CD8-positive, alpha-beta memory T cell (primary cell): ENCODE measurements at regions not wholly inside any gene's neighbourhood (a gene's known extent, or its start where the extent isn't known, plus 50 kb on each side); places are given as distances from the start of the nearest gene placed in this dataset.

Source experiments
- CTCF ChIA-PET: fragments of 350-600 bp; sonication (Branson Sonifier 250); formaldehyde crosslinking; loops from one replicate; lab custom pipeline; 2021; ENCODE audit warnings: antibody characterized with exemption; lab: Charles Lee
- POLR2A ChIA-PET: fragments of 350-600 bp; sonication (Branson Sonifier 250); formaldehyde crosslinking; loops from one replicate; lab custom pipeline; 2021; ENCODE audit warnings: antibody characterized with exemption; lab: Charles Lee
- DNase-seq, 5 donors: peaks; one replicate each; pipeline versions ENCODE4 v3.0.0 to v3.0.0-alpha.2; 2020 to 2022; ENCODE audit warnings: mixed read lengths in 1 of 5
- H3K27ac ChIP-seq: one replicate; pipeline ENCODE4 v1.7.0; 2013; ENCODE audit warnings: low read depth, mild to moderate bottlenecking, low read length, moderate library complexity
- H3K27me3 ChIP-seq: 2 replicates; pipeline ENCODE4 v1.7.0; 2013; ENCODE audit warnings: low read length, mild to moderate bottlenecking; ENCODE audit not compliant: insufficient read depth, poor library complexity, severe bottlenecking
- H3K36me3 ChIP-seq: 2 replicates; pipeline ENCODE4 v1.7.0; 2013; ENCODE audit warnings: mild to moderate bottlenecking, low read length, moderate library complexity; ENCODE audit not compliant: insufficient read depth
- H3K4me1 ChIP-seq: 2 replicates; pipeline ENCODE4 v1.7.0; 2013; ENCODE audit warnings: mild to moderate bottlenecking, low read length, moderate library complexity; ENCODE audit not compliant: insufficient read depth
- H3K4me3 ChIP-seq: 2 replicates; pipeline ENCODE4 v1.7.0; 2013; ENCODE audit warnings: mild to moderate bottlenecking, low read length
- H3K9me3 ChIP-seq: 2 replicates; pipeline ENCODE4 v1.7.0; 2013; ENCODE audit warnings: mild to moderate bottlenecking, low read length
- H3K27ac Mint-ChIP-seq, 8 donors: one replicate each; pipeline ENCODE4 v1.8.0; 2020 to 2021; ENCODE audit warnings: mixed read lengths in 8 of 8, mild to moderate bottlenecking in 6 of 8, inconsistent platforms in 3 of 8, moderate library complexity in 3 of 8
- H3K27me3 Mint-ChIP-seq, 2 donors: one replicate each; pipeline ENCODE4 v1.8.0; 2020 to 2021; ENCODE audit warnings: mixed read lengths in 2 of 2, mild to moderate bottlenecking in 1 of 2, moderate library complexity in 1 of 2
- H3K36me3 Mint-ChIP-seq, 3 donors: one replicate each; pipeline ENCODE4 v1.8.0; 2020 to 2021; ENCODE audit warnings: mixed read lengths in 3 of 3, inconsistent platforms in 1 of 3, mild to moderate bottlenecking in 1 of 3
- H3K4me1 Mint-ChIP-seq, 3 donors: one replicate each; pipeline ENCODE4 v1.8.0; 2020 to 2021; ENCODE audit warnings: mixed read lengths in 3 of 3, inconsistent platforms in 1 of 3, mild to moderate bottlenecking in 1 of 3
- H3K4me3 Mint-ChIP-seq, 7 donors: one replicate each; pipeline ENCODE4 v1.8.0; 2020 to 2021; ENCODE audit warnings: mixed read lengths in 7 of 7, mild to moderate bottlenecking in 6 of 7, moderate library complexity in 4 of 7, inconsistent platforms in 2 of 7
- H3K9me3 Mint-ChIP-seq, 5 donors: one replicate each; pipeline ENCODE4 v1.8.0; 2020 to 2022; ENCODE audit warnings: mixed read lengths in 5 of 5, mild to moderate bottlenecking in 3 of 5, moderate library complexity in 2 of 5, inconsistent platforms in 1 of 5

DNA sequence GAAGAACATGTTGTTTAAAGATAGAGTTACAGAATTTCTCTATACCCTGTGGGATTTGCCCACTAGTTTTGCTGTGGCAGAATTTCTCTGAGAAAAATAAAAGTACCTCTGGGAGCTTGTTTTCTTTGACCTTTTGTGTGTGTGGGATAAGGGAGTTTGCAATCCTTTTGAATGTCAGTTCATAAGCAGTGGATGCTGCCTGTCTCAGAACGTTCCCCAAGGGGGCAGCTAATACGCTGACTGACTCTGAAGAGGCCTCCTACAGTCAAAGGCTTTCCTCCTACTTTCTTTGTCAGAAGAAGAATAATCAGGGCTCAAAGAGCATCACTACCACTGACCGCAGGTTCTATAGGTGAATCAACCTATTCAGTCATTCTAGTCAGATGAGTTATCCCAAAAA lies 140.6 kb downstream of the AASDHPPT start:
- Mint-ChIP-seq H3K9me3 (peaks cover 3 to 15% (median 8%) of the 10 kb centered on the region in 5 donors), H3K27me3 (peaks cover 0 to 6% of the 10 kb centered on the region in 2 donors), H3K27ac (no peak overlapping the region), H3K36me3 (peaks cover 0 to 4% (median 0%) of the 10 kb centered on the region in 3 donors), H3K4me1 (no peaks in the 10 kb centered on the region), H3K4me3 (no peak overlapping the region)
- Histone ChIP-seq H3K9me3 (no peaks in the 10 kb centered on the region), H3K27me3 (no peaks in the 10 kb centered on the region), H3K36me3 (no peaks in the 10 kb centered on the region), H3K4me1 (no peaks in the 10 kb centered on the region), H3K4me3 (no peak overlapping the region), H3K27ac (no peak overlapping the region)
- CTCF ChIA-PET, result no interaction called here
- POLR2A ChIA-PET, result no interaction called here
- no peak for DNase-seq

DNA sequence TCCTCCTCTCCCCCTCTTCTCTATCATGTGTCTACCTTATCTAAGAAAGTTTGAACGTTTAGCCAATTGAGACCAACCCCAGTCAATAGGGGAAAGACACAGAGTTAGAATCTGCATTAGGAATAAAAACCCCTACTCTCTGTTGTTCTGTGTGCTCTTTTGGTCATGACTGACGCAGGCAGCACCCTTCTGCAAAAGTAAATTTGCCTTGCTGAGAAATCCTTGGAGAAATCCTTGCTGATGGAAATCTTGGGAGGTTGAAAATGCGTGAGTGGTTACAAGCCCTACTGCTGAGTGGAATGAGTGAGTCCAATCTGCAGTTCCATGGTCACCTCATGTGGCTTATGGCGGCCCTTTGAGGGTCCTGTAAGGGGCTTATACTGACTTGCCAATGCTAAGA lies 145.2 kb downstream of the AASDHPPT start:
- CTCF ChIA-PET, result no interaction called here
- POLR2A ChIA-PET, result no interaction called here
- Histone ChIP-seq H3K36me3 (no peaks in the 10 kb centered on the region), H3K9me3 (no peaks in the 10 kb centered on the region), H3K27ac (no peak overlapping the region), H3K4me3 (no peak overlapping the region), H3K27me3 (no peaks in the 10 kb centered on the region), H3K4me1 (no peaks in the 10 kb centered on the region)
- DNase-seq, result no peak
- Mint-ChIP-seq H3K4me3 (no peak overlapping the region), H3K27me3 (peaks cover 0 to 1% of the 10 kb centered on the region in 2 donors), H3K36me3 (peaks cover 0 to 3% (median 3%) of the 10 kb centered on the region in 3 donors), H3K9me3 (peaks cover 3 to 26% (median 20%) of the 10 kb centered on the region in 5 donors), H3K4me1 (no peaks in the 10 kb centered on the region), H3K27ac (no peak overlapping the region)

DNA sequence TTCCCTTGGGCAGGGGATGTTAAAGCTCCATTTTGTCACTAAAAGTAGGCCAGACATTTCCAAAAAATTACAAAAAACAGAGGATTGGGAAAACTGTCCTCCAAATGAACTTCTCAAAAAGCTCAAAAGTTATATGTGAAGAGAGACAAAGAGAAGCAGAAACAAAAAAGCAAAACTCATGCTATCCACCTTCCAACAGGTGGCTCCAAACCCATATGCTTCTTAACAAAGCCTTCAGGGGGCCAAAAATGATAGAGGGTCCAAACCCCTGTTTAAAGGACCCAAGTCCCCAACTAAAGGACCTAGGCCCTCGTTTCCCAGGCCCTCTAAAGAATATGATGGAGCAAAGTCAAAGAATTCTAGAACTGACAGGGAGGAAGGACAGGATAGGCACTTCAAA lies 146.7 kb downstream of the AASDHPPT start:
- H3K27me3 Mint-ChIP-seq, result peaks cover 0 to 1% of the 10 kb centered on the region in 2 donors
- POLR2A ChIA-PET, result no interaction called here

DNA sequence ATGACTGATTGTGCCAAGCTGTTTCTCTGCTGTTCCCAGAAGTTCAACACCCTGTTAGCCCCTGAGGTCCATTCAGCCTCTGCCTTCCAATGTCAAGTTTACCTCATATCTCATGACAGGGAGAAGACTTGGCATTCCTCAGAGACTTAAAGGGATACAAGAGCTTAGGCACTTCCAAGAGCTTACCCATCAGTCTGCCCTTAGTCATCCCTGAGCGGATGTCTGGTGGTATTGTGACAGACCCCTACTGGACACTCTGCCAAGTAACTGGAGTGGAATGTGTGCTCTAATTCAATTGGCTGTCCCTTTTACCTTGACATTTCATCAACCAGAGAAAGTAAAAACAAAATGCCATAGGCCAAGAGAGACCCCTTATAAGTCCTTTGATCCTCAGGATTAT lies 151.5 kb downstream of the AASDHPPT start:
- Histone ChIP-seq H3K4me1 (no peaks in the 10 kb centered on the region), H3K27ac (no peak overlapping the region), H3K27me3 (no peaks in the 10 kb centered on the region), H3K36me3 (no peaks in the 10 kb centered on the region), H3K9me3 (no peaks in the 10 kb centered on the region), H3K4me3 (no peak overlapping the region)
- DNase-seq, result no peak
- Mint-ChIP-seq H3K4me1 (no peaks in the 10 kb centered on the region), H3K9me3 (peaks cover 6 to 23% (median 8%) of the 10 kb centered on the region in 5 donors), H3K36me3 (no peaks in the 10 kb centered on the region), H3K4me3 (no peak overlapping the region), H3K27me3 (no peaks in the 10 kb centered on the region), H3K27ac (no peak overlapping the region)
- ChIA-PET CTCF (no interaction called here), POLR2A (no interaction called here)

More for the DNA sequence above, 146.7 kb downstream of the AASDHPPT start:
- DNase-seq, result no peak
- Mint-ChIP-seq H3K9me3 (peaks cover 3 to 26% (median 25%) of the 10 kb centered on the region in 5 donors), H3K4me1 (no peaks in the 10 kb centered on the region), H3K27ac (peak overlapping the region in 1 of 8 donors; percentile 26), H3K36me3 (peaks cover 0 to 3% (median 3%) of the 10 kb centered on the region in 3 donors), H3K4me3 (no peak overlapping the region)
- no peaks in the 10 kb centered on the region for H3K9me3 ChIP-seq
- no peak overlapping the region for H3K27ac ChIP-seq
- no peak overlapping the region for H3K4me3 ChIP-seq
- CTCF ChIA-PET, result no interaction called here
- no peaks in the 10 kb centered on the region for H3K4me1 ChIP-seq
- H3K36me3 ChIP-seq, result no peaks in the 10 kb centered on the region
- H3K27me3 ChIP-seq, result no peaks in the 10 kb centered on the region

GRCh38 chr11:106231591-106231990 lies 154.1 kb downstream of the AASDHPPT start:
- H3K9me3 Mint-ChIP-seq, result peaks cover 4 to 18% (median 6%) of the 10 kb centered on the region in 5 donors

DNA sequence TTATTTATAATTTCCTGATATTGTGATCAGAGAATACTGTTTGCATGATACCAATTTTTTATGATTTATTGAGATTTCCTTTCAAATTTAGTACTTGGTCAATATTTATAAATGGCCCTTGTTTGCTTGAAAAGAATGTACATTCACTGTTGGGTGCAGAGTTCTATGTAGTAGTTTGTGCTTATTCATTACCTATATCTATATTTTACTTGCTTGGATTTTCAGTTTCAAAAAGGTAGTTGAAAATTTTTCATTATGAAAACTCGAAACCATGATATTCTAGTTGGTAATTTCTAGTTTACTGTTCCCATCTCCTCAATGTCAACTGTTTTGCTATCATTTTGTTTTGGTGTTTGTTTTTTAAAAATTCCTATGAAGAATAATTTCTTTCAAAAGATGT lies 155.7 kb downstream of the AASDHPPT start:
- Histone ChIP-seq H3K9me3 (no peaks in the 10 kb centered on the region), H3K27ac (no peak overlapping the region), H3K36me3 (no peaks in the 10 kb centered on the region), H3K4me3 (no peak overlapping the region), H3K27me3 (no peaks in the 10 kb centered on the region), H3K4me1 (no peaks in the 10 kb centered on the region)
- Mint-ChIP-seq H3K9me3 (peaks cover 4 to 18% (median 6%) of the 10 kb centered on the region in 5 donors), H3K36me3 (no peaks in the 10 kb centered on the region), H3K4me3 (no peak overlapping the region), H3K27ac (no peak overlapping the region), H3K4me1 (no peaks in the 10 kb centered on the region), H3K27me3 (no peaks in the 10 kb centered on the region)
- POLR2A ChIA-PET, result no interaction called here
- DNase-seq, result no peak
- CTCF ChIA-PET, result no interaction called here

More at GRCh38 chr11:106231591-106231990, 154.1 kb downstream of the AASDHPPT start:
- Histone ChIP-seq H3K27ac (no peak overlapping the region), H3K4me1 (no peaks in the 10 kb centered on the region), H3K9me3 (no peaks in the 10 kb centered on the region), H3K27me3 (no peaks in the 10 kb centered on the region), H3K36me3 (no peaks in the 10 kb centered on the region), H3K4me3 (no peak overlapping the region)
- Mint-ChIP-seq H3K27me3 (no peaks in the 10 kb centered on the region), H3K4me3 (no peak overlapping the region), H3K4me1 (no peaks in the 10 kb centered on the region), H3K36me3 (no peaks in the 10 kb centered on the region), H3K27ac (no peak overlapping the region)
- ChIA-PET POLR2A (no interaction called here), CTCF (no interaction called here)
- DNase-seq, result no peak

DNA sequence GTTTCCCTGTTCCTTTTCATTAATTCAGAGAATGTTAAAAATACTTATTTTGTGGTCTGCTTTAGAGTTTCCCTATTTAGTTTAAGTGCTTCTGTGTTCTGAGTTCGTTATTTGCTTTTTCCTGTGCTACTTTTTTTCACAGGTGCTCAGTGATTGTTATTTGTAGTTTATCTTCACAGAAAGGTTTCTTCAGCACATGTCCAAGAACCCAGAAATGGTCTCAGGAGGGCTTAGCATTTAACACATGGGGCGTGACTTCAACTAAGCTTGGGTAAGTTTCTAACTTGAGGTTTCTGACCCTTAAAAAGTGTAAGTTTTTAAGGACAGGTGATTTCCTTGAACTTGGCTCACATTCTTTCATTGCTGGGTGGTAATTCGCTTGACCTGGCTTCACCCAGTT lies 157.3 kb downstream of the AASDHPPT start:
- Histone ChIP-seq H3K4me3 (no peak overlapping the region), H3K9me3 (no peaks in the 10 kb centered on the region), H3K4me1 (no peaks in the 10 kb centered on the region), H3K27me3 (no peaks in the 10 kb centered on the region), H3K27ac (no peak overlapping the region), H3K36me3 (no peaks in the 10 kb centered on the region)
- H3K4me1 Mint-ChIP-seq, result no peaks in the 10 kb centered on the region
- ChIA-PET POLR2A (no interaction called here), CTCF (no interaction called here)
- DNase-seq, result no peak
- no peak overlapping the region for H3K27ac Mint-ChIP-seq
- no peaks in the 10 kb centered on the region for H3K36me3 Mint-ChIP-seq
- peaks cover 0 to 17% (median 6%) of the 10 kb centered on the region in 5 donors for H3K9me3 Mint-ChIP-seq
- H3K27me3 Mint-ChIP-seq, result no peaks in the 10 kb centered on the region
- H3K4me3 Mint-ChIP-seq, result no peak overlapping the region

- no peak overlapping the region for H3K4me3 Mint-ChIP-seq
- no peak overlapping the region for H3K27ac ChIP-seq
- DNase-seq, result no peak
- ChIA-PET POLR2A (no interaction called here), CTCF (interaction anchor here (1.1 kb wide), 1 partner anchor 18 kb away, joined by 4 read pairs; no protein-coding TSS in a partner anchor)
- no peaks in the 10 kb centered on the region for H3K4me1 ChIP-seq
- H3K9me3 ChIP-seq, result no peaks in the 10 kb centered on the region
- no peak overlapping the region for H3K27ac Mint-ChIP-seq
- H3K9me3 Mint-ChIP-seq, result peaks cover 0 to 3% (median 0%) of the 10 kb centered on the region in 5 donors
- no peak overlapping the region for H3K4me3 ChIP-seq
- no peaks in the 10 kb centered on the region for H3K27me3 Mint-ChIP-seq
- H3K4me1 Mint-ChIP-seq, result no peaks in the 10 kb centered on the region
- H3K27me3 ChIP-seq, result no peaks in the 10 kb centered on the region
- H3K36me3 ChIP-seq, result no peaks in the 10 kb centered on the region
- H3K36me3 Mint-ChIP-seq, result no peaks in the 10 kb centered on the region
These were observed 158.8 kb downstream of the AASDHPPT start for GRCh38 chr11:106236295-106236694.
